Aorta (tissue), 5 donors: ENCODE measurements at regions not wholly inside any gene's neighbourhood (a gene's known extent, or its start where the extent isn't known, plus 50 kb on each side); places are given as distances from the start of the nearest gene placed in this dataset.

Experiments
- ATAC-seq: fragments of 200-7000 bp; cut with Tn5 transposase; one replicate; pipeline ENCODE4 v1.9.1; 2022; ENCODE audit warnings: moderate library complexity; ENCODE audit not compliant: low FRiP score
- DNase-seq, 2 donors: peaks; one replicate each; pipeline ENCODE4 v3.0.0-alpha.2; 2020
- H3K27ac ChIP-seq, 2 donors: one replicate each; pipeline ENCODE4 v1.5.1; 2013; ENCODE audit warnings: low read length in 2 of 2, mild to moderate bottlenecking in 2 of 2, moderate library complexity in 2 of 2, control low read depth in 1 of 2, inconsistent platforms in 1 of 2, low read depth in 1 of 2
- H3K27me3 ChIP-seq, 2 donors: one replicate each; pipeline ENCODE4 v1.6.1; 2013; ENCODE audit warnings: control low read depth in 1 of 2, low read length in 1 of 2, mild to moderate bottlenecking in 1 of 2, moderate library complexity in 1 of 2; ENCODE audit not compliant: insufficient read depth in 2 of 2, control insufficient read depth in 1 of 2
- H3K36me3 ChIP-seq, 2 donors: one replicate each; pipeline ENCODE4 v1.6.1; 2013; ENCODE audit warnings: control low read depth in 1 of 2, low read length in 1 of 2, mild to moderate bottlenecking in 1 of 2; ENCODE audit not compliant: insufficient read depth in 2 of 2, control insufficient read depth in 1 of 2
- H3K4me1 ChIP-seq, 2 donors: one replicate each; pipeline ENCODE4 v1.6.1; 2013; ENCODE audit warnings: low read length in 2 of 2, control low read depth in 1 of 2, mild to moderate bottlenecking in 1 of 2, moderate library complexity in 1 of 2; ENCODE audit not compliant: insufficient read depth in 2 of 2, control insufficient read depth in 1 of 2
- H3K4me3 ChIP-seq, 2 donors: one replicate each; pipeline ENCODE4 v1.5.1; 2013; ENCODE audit warnings: low read length in 2 of 2, control low read depth in 1 of 2, mild to moderate bottlenecking in 1 of 2
- H3K9me3 ChIP-seq: one replicate; pipeline ENCODE4 v1.6.1; 2013; ENCODE audit warnings: mild to moderate bottlenecking, low read length; ENCODE audit not compliant: control insufficient read depth
- WGBS, 2 donors: extraction: QIAGEN DNeasy Blood & Tissue Kit; methylation state at CpG; one replicate each; pipeline ENCODE4 v1.1.7; 2013; 5-methylcytosine and 5-hydroxymethylcytosine counted together
- intact Hi-C, 2 donors: fragments of 100-400 bp; cut with DNase I; formaldehyde crosslinking; loops; one replicate each; pipeline versions ENCODE4 v1.14.2 to v1.15.0; 2022
- donor health status: healthy with polysubstance abuse.
- donor health status: Bipolar disorder and iron deficiency.
- donor health status: DM: no; HTN: no; CAD: no.
- donor health status: DM: no; HTN: no; CAD: no.
- donor health status: DM: yes; HTN: yes; CAD: no.

GRCh38 chr1:11373029-11373894 is 100.3 kb downstream of the UBIAD1 start:
- Histone ChIP-seq H3K4me1 (no peaks in the 10 kb centered on the region), H3K27ac (no peak overlapping the region), H3K4me3 (no peak overlapping the region), H3K27me3 (no peaks in the 10 kb centered on the region), H3K36me3 (no peaks in the 10 kb centered on the region), H3K9me3 (no peaks in the 10 kb centered on the region)
- 61 to 64% methylated on average over 10 of the region's 10 CpGs for WGBS, 2 donors
- DNase-seq (no peak), ATAC-seq (no peak)
- intact Hi-C loops: no loop called here

GRCh38 chr1:11373895-11374747 is 101.1 kb downstream of the UBIAD1 start:
- Histone ChIP-seq H3K4me3 (no peak overlapping the region), H3K36me3 (no peaks in the 10 kb centered on the region), H3K27me3 (no peaks in the 10 kb centered on the region), H3K9me3 (no peaks in the 10 kb centered on the region), H3K27ac (no peak overlapping the region), H3K4me1 (no peaks in the 10 kb centered on the region)
- ATAC-seq (no peak), DNase-seq (no peak)
- WGBS, 2 donors: 25 to 26% methylated on average over 5 of the region's 5 CpGs
- intact Hi-C loops: no loop called here

DNA sequence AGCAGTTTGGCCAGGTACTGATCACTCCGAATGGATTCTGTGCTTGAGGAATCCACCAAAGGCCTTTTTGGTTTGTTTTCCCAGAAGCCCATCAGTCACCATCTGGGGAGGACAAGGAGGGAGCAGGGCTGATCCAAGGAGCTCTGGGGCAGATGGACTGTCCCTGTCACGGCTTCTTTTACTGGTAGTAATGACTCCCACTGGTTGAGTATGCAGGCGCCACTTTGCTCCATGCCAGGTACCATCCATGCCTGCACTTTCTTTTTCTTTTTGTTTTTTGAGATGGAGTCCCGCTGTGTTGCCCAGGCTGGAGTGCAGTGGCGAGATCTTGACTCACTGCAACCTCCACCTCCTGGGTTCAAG is 101.7 kb downstream of the UBIAD1 start:
- H3K4me1 ChIP-seq: no peaks in the 10 kb centered on the region
- intact Hi-C loops: no loop called here
- H3K9me3 ChIP-seq: no peaks in the 10 kb centered on the region
- WGBS, 2 donors: 62 to 66% methylated on average over 5 of the region's 5 CpGs
- ATAC-seq (no peak), DNase-seq (no peak)
- H3K4me3 ChIP-seq: no peak overlapping the region
- no peak overlapping the region for H3K27ac ChIP-seq
- no peaks in the 10 kb centered on the region for H3K36me3 ChIP-seq
- H3K27me3 ChIP-seq: no peaks in the 10 kb centered on the region

- H3K4me3 ChIP-seq: no peak overlapping the region
- H3K9me3 ChIP-seq: no peaks in the 10 kb centered on the region
- 76 to 80% methylated on average over 9 of the region's 9 CpGs for WGBS, 2 donors
- no peaks in the 10 kb centered on the region for H3K4me1 ChIP-seq
- intact Hi-C loops: no loop called here
- ATAC-seq (no peak), DNase-seq (no peak)
- no peak overlapping the region for H3K27ac ChIP-seq
- H3K36me3 ChIP-seq: no peaks in the 10 kb centered on the region
- H3K27me3 ChIP-seq: no peaks in the 10 kb centered on the region
Measured at GRCh38 chr1:11377001-11377583, 101.9 kb upstream of the DISP3 start.

DNA sequence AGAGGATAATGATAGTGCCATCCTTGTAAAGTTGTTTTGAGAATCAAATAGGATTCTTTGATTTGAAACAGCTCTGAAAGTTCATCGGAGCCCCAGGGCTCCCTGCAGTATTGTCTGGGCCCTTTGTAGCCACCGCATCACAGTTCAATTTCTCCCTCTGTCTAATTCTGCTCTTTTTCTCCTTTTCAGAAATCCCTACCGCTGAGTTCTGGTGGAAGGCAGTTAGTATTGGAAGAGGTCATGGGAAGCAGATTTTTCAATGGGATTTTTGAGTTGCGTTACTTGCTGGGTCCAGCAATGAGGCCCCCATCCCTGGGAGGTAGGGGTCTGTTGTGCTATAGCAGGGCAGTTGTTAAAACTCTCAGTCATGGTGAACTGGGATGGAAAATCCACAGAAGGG is 101.0 kb upstream of the DISP3 start:
- H3K4me1 ChIP-seq: no peaks in the 10 kb centered on the region
- no peak for DNase-seq
- H3K9me3 ChIP-seq: no peaks in the 10 kb centered on the region
- intact Hi-C loops: no loop called here
- no peak overlapping the region for H3K4me3 ChIP-seq
- no peak overlapping the region for H3K27ac ChIP-seq
- H3K27me3 ChIP-seq: no peaks in the 10 kb centered on the region
- no peaks in the 10 kb centered on the region for H3K36me3 ChIP-seq
- 84 to 85% methylated on average over 4 of the region's 4 CpGs for WGBS, 2 donors
- ATAC-seq: no peak

DNA sequence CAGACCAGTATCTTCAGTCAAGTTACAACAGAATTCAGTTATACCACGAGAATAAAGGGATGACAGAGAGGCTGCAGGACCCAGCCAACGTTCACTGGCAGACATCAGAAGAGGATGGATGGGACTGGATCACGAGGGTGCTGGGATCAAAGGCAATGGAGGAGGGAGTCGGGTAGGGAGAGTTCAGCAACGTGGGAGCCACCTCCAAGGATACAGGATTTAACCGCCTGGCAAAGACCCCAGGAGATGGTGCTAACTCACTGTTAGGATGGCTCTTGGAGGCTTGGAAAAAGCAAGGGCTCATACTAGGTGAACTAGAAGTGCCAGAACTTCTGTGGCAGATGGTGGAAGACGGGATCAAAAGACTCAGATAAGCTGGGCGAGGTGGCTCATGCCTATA is 99.1 kb upstream of the DISP3 start:
- intact Hi-C loops: no loop called here
- Histone ChIP-seq H3K9me3 (no peaks in the 10 kb centered on the region), H3K4me1 (no peaks in the 10 kb centered on the region), H3K27ac (no peak overlapping the region), H3K36me3 (no peaks in the 10 kb centered on the region), H3K27me3 (no peaks in the 10 kb centered on the region), H3K4me3 (no peak overlapping the region)
- 35 to 41% methylated on average over 8 of the region's 8 CpGs for WGBS, 2 donors
- no peak for DNase-seq
- ATAC-seq: no peak

- Histone ChIP-seq H3K27me3 (no peaks in the 10 kb centered on the region), H3K27ac (no peak overlapping the region), H3K9me3 (no peaks in the 10 kb centered on the region), H3K36me3 (no peaks in the 10 kb centered on the region), H3K4me1 (no peaks in the 10 kb centered on the region), H3K4me3 (no peak overlapping the region)
- 62 to 67% methylated on average over 5 of the region's 5 CpGs for WGBS, 2 donors
- intact Hi-C loops: no loop called here
- ATAC-seq: no peak
- DNase-seq: no peak
Measured at GRCh38 chr1:11380500-11380899, 98.5 kb upstream of the DISP3 start.

- 45% methylated on average over 10 of the region's 10 CpGs for WGBS, 2 donors
- intact Hi-C loops: no loop called here
Measured at GRCh38 chr1:11383553-11384169, 95.3 kb upstream of the DISP3 start.

More at GRCh38 chr1:11383553-11384169, 95.3 kb upstream of the DISP3 start:
- no peaks in the 10 kb centered on the region for H3K9me3 ChIP-seq
- ATAC-seq (no peak), DNase-seq (no peak)
- no peaks in the 10 kb centered on the region for H3K36me3 ChIP-seq
- no peak overlapping the region for H3K4me3 ChIP-seq
- H3K27ac ChIP-seq: no peak overlapping the region
- H3K4me1 ChIP-seq: no peaks in the 10 kb centered on the region
- H3K27me3 ChIP-seq: no peaks in the 10 kb centered on the region
